ENCODE measurements at regions not wholly inside any gene's neighbourhood (a gene's known extent, or its start where the extent isn't known, plus 50 kb on each side); places are given as distances from the start of the nearest gene placed in this dataset.

DNA sequence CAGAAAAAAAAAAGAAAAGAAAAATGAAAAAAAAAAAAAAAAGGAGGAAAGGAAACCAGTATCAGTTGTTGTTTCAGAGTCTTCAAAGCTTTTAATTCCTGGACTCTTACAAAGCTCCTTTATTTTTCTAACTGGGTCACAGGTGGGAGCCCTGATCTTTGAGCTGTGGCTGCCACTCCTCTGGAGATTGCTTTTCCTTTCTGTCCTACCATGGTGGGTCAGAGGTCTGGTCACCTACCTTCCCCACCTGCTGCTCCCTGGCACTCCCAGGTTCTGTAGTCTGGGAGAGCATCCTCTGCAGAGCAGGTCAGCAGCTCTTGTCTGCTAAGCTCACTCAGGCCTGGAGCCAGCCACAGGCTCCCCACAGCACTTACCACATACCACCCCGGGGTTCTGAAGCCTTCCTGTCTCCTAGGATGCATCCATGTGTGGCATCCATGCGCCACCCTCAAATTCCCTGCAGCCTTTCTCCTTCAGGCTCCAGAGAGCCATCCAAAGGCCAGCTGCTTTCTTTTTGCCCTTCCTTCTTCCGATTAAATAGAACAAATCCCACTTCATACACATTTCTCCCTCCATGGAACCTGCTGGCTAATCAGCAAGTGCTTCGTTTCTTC, 73.2 kb upstream of the TPK1 start:
- Histone ChIP-seq H3K79me2 (ENCODE audit: control insufficient read depth, insufficient read depth, low read length) (no peaks in the 10 kb centered on the region), H3K4me1 (ENCODE audit: control insufficient read depth, insufficient read depth, low read length) (peaks cover 10% of the 10 kb centered on the region; the same call in 1 of the 2 replicates), H3K9me3 (replicated peaks; ENCODE audit: control insufficient read depth, insufficient read depth, low read length) (no peaks in the 10 kb centered on the region), H3K36me3 (ENCODE audit: control insufficient read depth in 2 of 2, insufficient read depth in 2 of 2, low read length in 1 of 2) (no peaks in the 10 kb centered on the region), H4K20me1 (ENCODE audit: control insufficient read depth, insufficient read depth) (no peaks in the 10 kb centered on the region), H3K27me3 (replicated peaks in 1 of 2; ENCODE audit: control insufficient read depth in 2 of 2, insufficient read depth in 2 of 2, low read length in 1 of 2) (no peaks in the 10 kb centered on the region), H3K9ac (ENCODE audit: control insufficient read depth, insufficient read depth, low read length) (no peak overlapping the region), H3K4me3 (no peak overlapping the region), H3K4me2 (ENCODE audit: control insufficient read depth, insufficient read depth) (no peak overlapping the region), H2AFZ (ENCODE audit: control insufficient read depth, low read depth, low read length) (no peak overlapping the region), H3K27ac (ENCODE audit: control insufficient read depth, insufficient read depth) (no peak overlapping the region)
- DNase-seq (ENCODE audit: low read depth, low spot score): no peak
- intact Hi-C loops (cut with micrococcal nuclease; ENCODE audit: unreplicated experiment) (no loop called here), in situ Hi-C loops (cut with MboI) (no loop called here)
- POLR2A ChIA-PET: interaction anchor here (0.6 kb wide), 2 partner anchors 28 to 557 kb away, joined by 3 read pairs; no protein-coding TSS in a partner anchor
- no peak for FAIRE-seq
- ATAC-seq: peak; percentile 26; the same call in 2 of the 3 replicates
- WGBS (ENCODE audit: insufficient coverage, insufficient replicate concordance, low lambda C conversion rate, missing lambda C conversion rate): 48% methylated on average over 4 of the region's 4 CpGs
- TF ChIP-seq TBL1XR1 (IDR thresholded peaks at IDR 0.05; ENCODE audit: low read depth, low read length) (no peak), SMAD5 (IDR thresholded peaks at IDR 0.05; ENCODE audit: low read depth) (no peak), EED (IDR thresholded peaks at IDR 0.05; ENCODE audit: low read depth) (no peak)
- SMC1A ChIA-PET (ENCODE audit: uncharacterized antibody, unreplicated experiment): interaction anchor here (0.7 to 1.0 kb wide), 2 partner anchors 25 to 66 kb away, joined by 3 read pairs; no protein-coding TSS in a partner anchor
- RAD21 ChIA-PET (ENCODE audit: unreplicated experiment): interaction anchor here (0.6 kb wide), 1 partner anchor 168 kb away, joined by 3 read pairs; no protein-coding TSS in a partner anchor
- no TSS peak for BruUV-seq (replicated peaks)
- CTCF ChIA-PET: interaction anchor here (0.6 to 1.0 kb wide), 3 partner anchors 12 to 1234 kb away, joined by 3 read pairs; no protein-coding TSS in a partner anchor

DNA sequence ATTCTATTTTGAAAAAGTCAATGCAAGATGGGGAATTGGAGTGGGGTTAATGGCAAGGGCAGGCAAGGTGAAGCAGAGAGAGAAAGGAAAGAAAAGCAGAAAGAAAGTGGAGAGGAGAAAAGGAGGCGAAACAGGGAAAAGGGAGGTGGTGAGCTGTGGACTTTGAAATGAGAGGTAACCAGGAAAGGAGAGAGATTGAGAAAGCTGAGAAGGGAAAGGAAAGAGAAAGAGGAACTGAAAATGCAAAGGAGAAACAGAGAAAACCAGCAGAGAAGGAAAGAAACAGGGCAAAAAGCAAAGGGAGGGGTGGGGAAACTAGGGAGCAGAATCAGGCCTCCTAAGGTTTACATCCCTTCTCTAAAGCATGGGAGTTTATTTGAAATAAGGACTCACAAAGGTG, 72.5 kb upstream of the TPK1 start:
- no peaks in the 10 kb centered on the region for H3K9me3 ChIP-seq (replicated peaks; ENCODE audit: control insufficient read depth, insufficient read depth, low read length)
- FAIRE-seq (peak; percentile 23), DNase-seq (ENCODE audit: low read depth, low spot score) (no peak), ATAC-seq (no peak)
- intact Hi-C loops (cut with micrococcal nuclease; ENCODE audit: unreplicated experiment) (no loop called here), in situ Hi-C loops (cut with MboI) (no loop called here)
- H3K79me2 ChIP-seq (ENCODE audit: control insufficient read depth, insufficient read depth, low read length): no peaks in the 10 kb centered on the region
- H2AFZ ChIP-seq (ENCODE audit: control insufficient read depth, low read depth, low read length): no peak overlapping the region
- SMC1A ChIA-PET (ENCODE audit: uncharacterized antibody, unreplicated experiment): interaction anchor here (0.9 to 1.0 kb wide), 2 partner anchors 24 to 62 kb away, joined by 3 read pairs; no protein-coding TSS in a partner anchor
- BruUV-seq (replicated peaks): no TSS peak
- CTCF ChIA-PET: interaction anchor here (0.6 to 1.0 kb wide), 3 partner anchors 13 to 1235 kb away, joined by 3 read pairs; no protein-coding TSS in a partner anchor
- H3K27me3 ChIP-seq (replicated peaks in 1 of 2; ENCODE audit: control insufficient read depth in 2 of 2, insufficient read depth in 2 of 2, low read length in 1 of 2): no peaks in the 10 kb centered on the region
- no peak overlapping the region for H3K27ac ChIP-seq (ENCODE audit: control insufficient read depth, insufficient read depth)
- no peak for TF ChIP-seq TBL1XR1 (IDR thresholded peaks at IDR 0.05; ENCODE audit: low read depth, low read length)
- no peak for TF ChIP-seq BCL11A (IDR thresholded peaks at IDR 0.05; ENCODE audit: low read depth, low read length)
- 0 out of 2 replicates have a peak, but pooled peaks have one; percentile 30 for TF ChIP-seq IRF4 (IDR thresholded peaks at IDR 0.05; ENCODE audit: low read depth, low read length)
- TF ChIP-seq NR2C2 (IDR thresholded peaks at IDR 0.05; ENCODE audit: borderline replicate concordance, control insufficient read depth, insufficient read length, low read depth): no peak
- peak; percentile 56 to 70; a peak in 3 of 4 replicates for TF ChIP-seq IKZF2 (IDR thresholded peaks at IDR 0.05)
- peak; percentile 65 for TF ChIP-seq SPI1 (IDR thresholded peaks at IDR 0.05; ENCODE audit: borderline replicate concordance, insufficient read depth, low read depth, low read length)
- RAD21 ChIA-PET (ENCODE audit: unreplicated experiment): interaction anchor here (0.6 kb wide), 1 partner anchor 167 kb away, joined by 3 read pairs; no protein-coding TSS in a partner anchor
- POLR2A ChIA-PET: interaction anchor here (0.6 kb wide), 1 partner anchor 28 kb away, joined by 3 read pairs; no protein-coding TSS in a partner anchor
- no peak overlapping the region for H3K4me2 ChIP-seq (ENCODE audit: control insufficient read depth, insufficient read depth)
- H3K9ac ChIP-seq (ENCODE audit: control insufficient read depth, insufficient read depth, low read length): no peak overlapping the region
- 0% methylated on average over 1 of the region's 1 CpG for WGBS (ENCODE audit: insufficient coverage, insufficient replicate concordance, low lambda C conversion rate, missing lambda C conversion rate)
- H3K4me1 ChIP-seq (ENCODE audit: control insufficient read depth, insufficient read depth, low read length): peaks cover 10% of the 10 kb centered on the region; the same call in 1 of the 2 replicates
- H3K4me3 ChIP-seq: no peak overlapping the region
- no peaks in the 10 kb centered on the region for H3K36me3 ChIP-seq (ENCODE audit: control insufficient read depth in 2 of 2, insufficient read depth in 2 of 2, low read length in 1 of 2)
- H4K20me1 ChIP-seq (ENCODE audit: control insufficient read depth, insufficient read depth): no peaks in the 10 kb centered on the region
